ENCODE measurements at regions not wholly inside any gene's neighbourhood (a gene's known extent, or its start where the extent isn't known, plus 50 kb on each side); places are given as distances from the start of the nearest gene placed in this dataset.

- no peak for DNase-seq
- Mint-ChIP-seq H3K27ac (peak overlapping the region; percentile 33), H3K27me3 (ENCODE audit: low read depth, poor library complexity) (no peaks in the 10 kb centered on the region), H3K36me3 (ENCODE audit: low read depth) (no peaks in the 10 kb centered on the region), H3K4me1 (no peaks in the 10 kb centered on the region), H3K9me3 (no peaks in the 10 kb centered on the region), H3K4me3 (no peak overlapping the region)
- TF ChIP-seq CTCF (IDR thresholded peaks at IDR 0.05), result no peak
Measured at GRCh38 chr11:38330578-38330977, 1732.5 kb upstream of the RAG2 start.

GRCh38 chr11:38323961-38324761 lies 1726.1 kb upstream of the RAG2 start:
- no peak for DNase-seq
- H3K36me3 Mint-ChIP-seq (ENCODE audit: low read depth), result no peaks in the 10 kb centered on the region
- peaks cover 8% of the 10 kb centered on the region for H3K27me3 Mint-ChIP-seq (ENCODE audit: low read depth, poor library complexity)
- TF ChIP-seq CTCF (IDR thresholded peaks at IDR 0.05), result no peak
- H3K27ac Mint-ChIP-seq, result no peak overlapping the region
- no peaks in the 10 kb centered on the region for H3K9me3 Mint-ChIP-seq
- no peak overlapping the region for H3K4me3 Mint-ChIP-seq
- no peaks in the 10 kb centered on the region for H3K4me1 Mint-ChIP-seq

- Mint-ChIP-seq H3K4me1 (no peaks in the 10 kb centered on the region), H3K27me3 (ENCODE audit: low read depth, poor library complexity) (peaks cover 6% of the 10 kb centered on the region), H3K4me3 (no peak overlapping the region), H3K9me3 (peaks cover 18% of the 10 kb centered on the region), H3K36me3 (ENCODE audit: low read depth) (no peaks in the 10 kb centered on the region), H3K27ac (no peak overlapping the region)
- TF ChIP-seq CTCF (IDR thresholded peaks at IDR 0.05), result no peak
- no peak for DNase-seq
Measured at GRCh38 chr11:38315151-38315550, 1717.1 kb upstream of the RAG2 start.

GRCh38 chr11:38307455-38307854 lies 1709.4 kb upstream of the RAG2 start:
- no peak for TF ChIP-seq CTCF (IDR thresholded peaks at IDR 0.05)
- H3K27me3 Mint-ChIP-seq (ENCODE audit: low read depth, poor library complexity), result no peaks in the 10 kb centered on the region
- no peaks in the 10 kb centered on the region for H3K4me1 Mint-ChIP-seq
- H3K27ac Mint-ChIP-seq, result no peak overlapping the region
- no peaks in the 10 kb centered on the region for H3K9me3 Mint-ChIP-seq
- no peak for DNase-seq
- no peak overlapping the region for H3K4me3 Mint-ChIP-seq
- H3K36me3 Mint-ChIP-seq (ENCODE audit: low read depth), result no peaks in the 10 kb centered on the region

- Mint-ChIP-seq H3K4me1 (no peaks in the 10 kb centered on the region), H3K9me3 (no peaks in the 10 kb centered on the region), H3K27me3 (ENCODE audit: low read depth, poor library complexity) (no peaks in the 10 kb centered on the region), H3K36me3 (ENCODE audit: low read depth) (no peaks in the 10 kb centered on the region), H3K27ac (no peak overlapping the region), H3K4me3 (no peak overlapping the region)
- TF ChIP-seq CTCF (IDR thresholded peaks at IDR 0.05), result no peak
- no peak for DNase-seq
Measured at GRCh38 chr11:38305682-38306081, 1707.6 kb upstream of the RAG2 start.

- H3K9me3 Mint-ChIP-seq, result no peaks in the 10 kb centered on the region
- no peaks in the 10 kb centered on the region for H3K4me1 Mint-ChIP-seq
- TF ChIP-seq CTCF (IDR thresholded peaks at IDR 0.05), result no peak
- H3K27ac Mint-ChIP-seq, result no peak overlapping the region
- DNase-seq, result no peak
- no peak overlapping the region for H3K4me3 Mint-ChIP-seq
- H3K36me3 Mint-ChIP-seq (ENCODE audit: low read depth), result no peaks in the 10 kb centered on the region
- H3K27me3 Mint-ChIP-seq (ENCODE audit: low read depth, poor library complexity), result no peaks in the 10 kb centered on the region
Measured at GRCh38 chr11:38304926-38305325, 1706.9 kb upstream of the RAG2 start.
